K562 (cell line): ENCODE measurements at regions not wholly inside any gene's neighbourhood (a gene's known extent, or its start where the extent isn't known, plus 50 kb on each side); places are given as distances from the start of the nearest gene placed in this dataset.

Source experiments
- ATAC-seq: fragments of 200-7000 bp; cut with Tn5 transposase; 3 replicates; pipeline ENCODE4 v1.9.1; 2020; ENCODE audit warnings: moderate library complexity
- BruUV-seq: library from RNA; stranded (reverse); fragments of 400-500 nt; replicated peaks from 2 replicates; lab custom pipeline; 2021; lab: Mats Ljungman, UMichigan
- CTCF ChIA-PET: fragments of 300-600 bp; formaldehyde crosslinking; extraction: SDS; loops from one replicate; lab custom pipeline; 2021; ENCODE audit warnings: low intra/inter-chr PET ratio; lab: Yijun Ruan, JAX
- POLR2A ChIA-PET: fragments of 300-600, 350-650 bp; sonication (Branson Sonifier 250); formaldehyde crosslinking; extraction: SDS; loops from one replicate; lab custom pipeline; 2021; ENCODE audit warnings: antibody characterized with exemption, inconsistent platforms; lab: Yijun Ruan, JAX
- DNase-seq, 4 experiments: peaks; one replicate each; pipeline versions ENCODE4 v3.0.0 to v3.0.0-alpha.2; 2011 to 2018; ENCODE audit warnings: low spot score in 3 of 4, mixed read lengths in 3 of 4; ENCODE audit errors: extremely low read depth in 1 of 4
- FAIRE-seq: peaks from 2 replicates; lab custom pipeline; 2011; peaks lifted over from hg19 to GRCh38; lab: Jason Lieb, UNC
- H2AFZ ChIP-seq: 2 replicates; pipeline ENCODE4 v1.6.0; 2011; ENCODE audit warnings: low read depth, low read length, control low read depth, inconsistent platforms
- H3K27ac ChIP-seq: fragments of 200-600 bp; 3 replicates; pipeline ENCODE4 v1.8.0; 2011; ENCODE audit warnings: low read depth, mild to moderate bottlenecking, control low read depth, inconsistent platforms, low read length, moderate library complexity, mixed read lengths; ENCODE audit errors: extremely low read depth
- H3K27me3 ChIP-seq, 2 experiments: fragments of 300-600 bp in 1 of 2; 2 replicates in 1 of 2; 3 replicates in 1 of 2; pipeline versions ENCODE4 v1.6.0 to v1.8.0; 2011; ENCODE audit warnings: inconsistent platforms in 2 of 2, low read length in 2 of 2, mild to moderate bottlenecking in 1 of 2, mixed read lengths in 1 of 2, moderate library complexity in 1 of 2; ENCODE audit not compliant: control insufficient read depth in 2 of 2, insufficient read depth in 2 of 2
- H3K36me3 ChIP-seq: fragments of 300-600 bp; 3 replicates; pipeline ENCODE4 v1.8.0; 2011; ENCODE audit warnings: mild to moderate bottlenecking, low read length, inconsistent platforms; ENCODE audit not compliant: control insufficient read depth, insufficient read depth
- H3K4me1 ChIP-seq, 2 experiments: fragments of 200-600 bp in 1 of 2; replicated peaks in 1 of 2; 2 replicates in 1 of 2; 3 replicates in 1 of 2; pipeline versions ENCODE4 v1.5.1 to v1.8.0; 2011; ENCODE audit warnings: inconsistent platforms in 2 of 2, low read length in 2 of 2, mild to moderate bottlenecking in 1 of 2, mixed read lengths in 1 of 2, moderate library complexity in 1 of 2; ENCODE audit not compliant: control insufficient read depth in 2 of 2, insufficient read depth in 2 of 2
- H3K4me2 ChIP-seq: 2 replicates; pipeline ENCODE4 v1.6.1; 2011; ENCODE audit warnings: low read length, control low read depth, inconsistent platforms, mixed read lengths; ENCODE audit not compliant: insufficient read depth
- H3K4me3 ChIP-seq: fragments of 200-600 bp; sonication (generic), shearing (Covaris generic); 2 replicates; pipeline ENCODE4 v1.5.1; 2016; ENCODE audit warnings: control low read depth, inconsistent platforms
- H3K79me2 ChIP-seq: fragments of 200-600 bp; 3 replicates; pipeline ENCODE4 v1.8.0; 2011; ENCODE audit warnings: low read length, inconsistent platforms; ENCODE audit not compliant: control insufficient read depth, insufficient read depth
- H3K9ac ChIP-seq, 2 experiments: 2 replicates each; pipeline versions ENCODE4 v1.6.0 to v1.6.1; 2011; ENCODE audit warnings: low read depth in 2 of 2, low read length in 2 of 2, control low read depth in 1 of 2, inconsistent platforms in 1 of 2, mild to moderate bottlenecking in 1 of 2, mixed read lengths in 1 of 2; ENCODE audit not compliant: insufficient read depth in 1 of 2
- H3K9me1 ChIP-seq: one replicate; pipeline ENCODE4 v1.6.0; 2011; ENCODE audit warnings: inconsistent platforms, mild to moderate bottlenecking, low read length, moderate library complexity; ENCODE audit not compliant: control insufficient read depth, insufficient read depth
- H3K9me3 ChIP-seq: replicated peaks from 2 replicates; pipeline ENCODE4 v1.5.1; 2011; ENCODE audit warnings: low read depth, low read length, inconsistent platforms; ENCODE audit not compliant: control insufficient read depth, insufficient read depth
- H4K20me1 ChIP-seq: replicated peaks from 2 replicates; pipeline ENCODE4 v1.6.1; 2011; ENCODE audit warnings: low read length, inconsistent platforms, mixed read lengths; ENCODE audit not compliant: control insufficient read depth, insufficient read depth
- ILK ChIP-seq: fragments of 450-650 bp; IDR thresholded peaks from 2 replicates; pipeline ENCODE4 v1.6.1; 2016; ENCODE audit warnings: missing genetic modification characterization, low read depth, mild to moderate bottlenecking, missing compliant biosample characterization, moderate library complexity, borderline replicate concordance
- MTA2 ChIP-seq: fragments of 450-650 bp; IDR thresholded peaks from 2 replicates; pipeline ENCODE4 v1.6.1; 2016; ENCODE audit warnings: low read depth
- WGBS: fragments of 100-300 bp; shearing (Covaris generic); methylation state at CpG from one replicate; pipeline ENCODE4 v1.1.6; 2016; ENCODE audit warnings: low coverage, mixed read lengths; ENCODE audit not compliant: insufficient coverage; ENCODE audit errors: missing lambda C conversion rate; 5-methylcytosine and 5-hydroxymethylcytosine counted together
- in situ Hi-C: fragments of 300-500 bp; cut with MboI; formaldehyde crosslinking; loops from 4 replicates; pipeline ENCODE4 v1.15.0; 2018; ENCODE audit warnings: inconsistent platforms, mixed read lengths
- intact Hi-C: fragments of 100-400 bp; cut with micrococcal nuclease; formaldehyde crosslinking; loops from 2 replicates; pipeline ENCODE4 v1.14.2; 2022
- TF ChIP-seq, protein P1 (sequence below): fragments of 450-650 bp; IDR thresholded peaks from 2 replicates; pipeline ENCODE4 v1.6.1; 2016; ENCODE audit warnings: low read depth

DNA sequence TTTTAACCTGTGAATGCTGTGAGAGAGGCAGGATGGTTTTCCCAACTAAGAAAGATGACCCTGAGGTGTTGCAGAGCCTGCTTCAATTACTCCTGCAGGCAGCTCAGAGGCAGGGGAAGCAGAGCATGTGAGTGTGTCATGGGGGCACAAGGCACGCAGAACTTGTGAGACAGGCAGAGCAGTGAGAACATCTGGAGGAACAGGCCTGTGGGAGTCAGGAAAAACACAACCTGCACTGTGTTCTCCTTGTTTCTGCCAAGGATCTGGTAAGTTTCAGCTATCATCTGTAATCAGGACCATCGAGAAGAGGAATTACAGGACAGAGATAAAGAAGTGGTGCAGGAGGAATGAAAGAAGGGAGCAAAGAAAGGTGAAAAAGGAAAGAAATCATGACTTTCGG lies 741.8 kb upstream of the INTU start:
- H3K4me2 ChIP-seq, result no peak overlapping the region
- BruUV-seq, result no TSS peak
- CTCF ChIA-PET, result no interaction called here
- TF ChIP-seq ILK (tag) (no peak), MTA2 (no peak)
- TF ChIP-seq, protein P1, sequence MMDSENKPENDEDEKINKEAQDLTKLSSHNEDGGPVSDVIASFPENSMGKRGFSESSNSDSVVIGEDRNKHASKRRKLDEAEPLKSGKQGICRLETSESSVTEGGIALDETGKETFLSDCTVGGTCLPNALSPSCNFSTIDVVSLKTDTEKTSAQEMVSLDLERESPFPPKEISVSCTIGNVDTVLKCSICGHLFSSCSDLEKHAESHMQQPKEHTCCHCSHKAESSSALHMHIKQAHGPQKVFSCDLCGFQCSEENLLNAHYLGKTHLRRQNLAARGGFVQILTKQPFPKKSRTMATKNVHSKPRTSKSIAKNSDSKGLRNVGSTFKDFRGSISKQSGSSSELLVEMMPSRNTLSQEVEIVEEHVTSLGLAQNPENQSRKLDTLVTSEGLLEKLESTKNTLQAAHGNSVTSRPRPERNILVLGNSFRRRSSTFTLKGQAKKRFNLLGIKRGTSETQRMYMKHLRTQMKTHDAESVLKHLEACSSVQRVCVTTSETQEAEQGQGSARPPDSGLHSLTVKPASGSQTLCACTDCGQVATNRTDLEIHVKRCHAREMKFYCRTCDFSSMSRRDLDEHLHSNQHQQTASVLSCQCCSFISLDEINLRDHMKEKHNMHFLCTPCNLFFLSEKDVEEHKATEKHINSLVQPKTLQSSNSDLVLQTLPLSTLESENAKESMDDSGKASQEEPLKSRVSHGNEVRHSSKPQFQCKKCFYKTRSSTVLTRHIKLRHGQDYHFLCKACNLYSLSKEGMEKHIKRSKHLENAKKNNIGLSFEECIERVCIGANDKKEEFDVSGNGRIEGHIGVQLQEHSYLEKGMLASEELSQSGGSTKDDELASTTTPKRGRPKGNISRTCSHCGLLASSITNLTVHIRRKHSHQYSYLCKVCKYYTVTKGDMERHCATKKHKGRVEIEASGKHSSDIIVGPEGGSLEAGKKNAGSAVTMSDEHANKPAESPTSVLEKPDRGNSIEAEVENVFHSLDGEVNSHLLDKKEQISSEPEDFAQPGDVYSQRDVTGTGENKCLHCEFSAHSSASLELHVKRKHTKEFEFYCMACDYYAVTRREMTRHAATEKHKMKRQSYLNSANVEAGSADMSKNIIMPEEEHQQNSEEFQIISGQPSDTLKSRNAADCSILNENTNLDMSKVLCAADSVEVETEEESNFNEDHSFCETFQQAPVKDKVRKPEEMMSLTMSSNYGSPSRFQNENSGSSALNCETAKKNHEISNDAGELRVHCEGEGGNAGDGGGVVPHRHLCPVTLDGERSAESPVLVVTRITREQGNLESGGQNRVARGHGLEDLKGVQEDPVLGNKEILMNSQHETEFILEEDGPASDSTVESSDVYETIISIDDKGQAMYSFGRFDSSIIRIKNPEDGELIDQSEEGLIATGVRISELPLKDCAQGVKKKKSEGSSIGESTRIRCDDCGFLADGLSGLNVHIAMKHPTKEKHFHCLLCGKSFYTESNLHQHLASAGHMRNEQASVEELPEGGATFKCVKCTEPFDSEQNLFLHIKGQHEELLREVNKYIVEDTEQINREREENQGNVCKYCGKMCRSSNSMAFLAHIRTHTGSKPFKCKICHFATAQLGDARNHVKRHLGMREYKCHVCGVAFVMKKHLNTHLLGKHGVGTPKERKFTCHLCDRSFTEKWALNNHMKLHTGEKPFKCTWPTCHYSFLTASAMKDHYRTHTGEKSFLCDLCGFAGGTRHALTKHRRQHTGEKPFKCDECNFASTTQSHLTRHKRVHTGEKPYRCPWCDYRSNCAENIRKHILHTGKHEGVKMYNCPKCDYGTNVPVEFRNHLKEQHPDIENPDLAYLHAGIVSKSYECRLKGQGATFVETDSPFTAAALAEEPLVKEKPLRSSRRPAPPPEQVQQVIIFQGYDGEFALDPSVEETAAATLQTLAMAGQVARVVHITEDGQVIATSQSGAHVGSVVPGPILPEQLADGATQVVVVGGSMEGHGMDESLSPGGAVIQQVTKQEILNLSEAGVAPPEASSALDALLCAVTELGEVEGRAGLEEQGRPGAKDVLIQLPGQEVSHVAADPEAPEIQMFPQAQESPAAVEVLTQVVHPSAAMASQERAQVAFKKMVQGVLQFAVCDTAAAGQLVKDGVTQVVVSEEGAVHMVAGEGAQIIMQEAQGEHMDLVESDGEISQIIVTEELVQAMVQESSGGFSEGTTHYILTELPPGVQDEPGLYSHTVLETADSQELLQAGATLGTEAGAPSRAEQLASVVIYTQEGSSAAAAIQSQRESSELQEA, result no peak
- peaks cover 1% of the 10 kb centered on the region for H3K9me3 ChIP-seq
- H2AFZ ChIP-seq, result no peak overlapping the region
- no peak overlapping the region for H3K4me3 ChIP-seq
- peaks cover 20% of the 10 kb centered on the region for H3K79me2 ChIP-seq
- H3K27ac ChIP-seq, result no peak overlapping the region
- no peak for DNase-seq
- H3K4me1 ChIP-seq, result no peaks in the 10 kb centered on the region
- H3K9me1 ChIP-seq, result no peaks in the 10 kb centered on the region
- no peaks in the 10 kb centered on the region for H3K27me3 ChIP-seq
- ATAC-seq, result no peak; the same call in 2 of the 3 replicates
- 67% methylated on average over 3 of the region's 3 CpGs for WGBS
- peaks cover 25% of the 10 kb centered on the region; the same call in 2 of the 3 replicates for H3K36me3 ChIP-seq
- no peak for FAIRE-seq
- POLR2A ChIA-PET, result no interaction called here
- H4K20me1 ChIP-seq, result no peaks in the 10 kb centered on the region
- H3K9ac ChIP-seq, result no peak overlapping the region
- in situ Hi-C loops (no loop called here), intact Hi-C loops (no loop called here)
